ENCODE measurements at regions not wholly inside any gene's neighbourhood (a gene's known extent, or its start where the extent isn't known, plus 50 kb on each side); places are given as distances from the start of the nearest gene placed in this dataset.

DNA sequence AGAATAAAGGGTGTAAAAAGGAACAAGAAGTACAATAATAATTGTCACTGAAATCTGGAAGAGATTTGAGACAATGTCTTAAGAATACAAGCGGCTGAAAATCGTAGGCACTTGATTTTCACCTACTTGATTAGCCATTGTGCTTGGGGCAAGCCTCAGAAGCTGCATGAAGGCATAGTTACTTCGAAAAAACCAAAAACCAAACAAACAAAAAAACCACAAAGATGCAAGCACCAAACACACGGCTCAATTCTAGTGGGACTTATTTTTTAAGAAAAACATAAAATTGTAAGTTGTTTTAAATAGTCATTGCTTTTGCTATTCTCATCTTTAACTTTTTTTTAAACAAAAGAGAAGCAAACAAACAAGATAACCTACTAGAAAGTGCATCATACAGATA lies 235.6 kb downstream of the OGFRL1 start:
- no peak for TF ChIP-seq NR3C1 (CRISPR knock-in tag; conservative IDR thresholded peaks at IDR 0.05; ENCODE audit: low read depth)
- TF ChIP-seq, protein P1, sequence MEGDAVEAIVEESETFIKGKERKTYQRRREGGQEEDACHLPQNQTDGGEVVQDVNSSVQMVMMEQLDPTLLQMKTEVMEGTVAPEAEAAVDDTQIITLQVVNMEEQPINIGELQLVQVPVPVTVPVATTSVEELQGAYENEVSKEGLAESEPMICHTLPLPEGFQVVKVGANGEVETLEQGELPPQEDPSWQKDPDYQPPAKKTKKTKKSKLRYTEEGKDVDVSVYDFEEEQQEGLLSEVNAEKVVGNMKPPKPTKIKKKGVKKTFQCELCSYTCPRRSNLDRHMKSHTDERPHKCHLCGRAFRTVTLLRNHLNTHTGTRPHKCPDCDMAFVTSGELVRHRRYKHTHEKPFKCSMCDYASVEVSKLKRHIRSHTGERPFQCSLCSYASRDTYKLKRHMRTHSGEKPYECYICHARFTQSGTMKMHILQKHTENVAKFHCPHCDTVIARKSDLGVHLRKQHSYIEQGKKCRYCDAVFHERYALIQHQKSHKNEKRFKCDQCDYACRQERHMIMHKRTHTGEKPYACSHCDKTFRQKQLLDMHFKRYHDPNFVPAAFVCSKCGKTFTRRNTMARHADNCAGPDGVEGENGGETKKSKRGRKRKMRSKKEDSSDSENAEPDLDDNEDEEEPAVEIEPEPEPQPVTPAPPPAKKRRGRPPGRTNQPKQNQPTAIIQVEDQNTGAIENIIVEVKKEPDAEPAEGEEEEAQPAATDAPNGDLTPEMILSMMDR (IDR thresholded peaks at IDR 0.05) = no peak
